ENCODE measurements at regions not wholly inside any gene's neighbourhood (a gene's known extent, or its start where the extent isn't known, plus 50 kb on each side); places are given as distances from the start of the nearest gene placed in this dataset.

GRCh38 chr5:118552146-118552545 is 436.2 kb downstream of the DTWD2 start:
- H4K20me1 ChIP-seq (replicated peaks; ENCODE audit: insufficient read depth), result no peaks in the 10 kb centered on the region
- no peak overlapping the region for H3K4me3 ChIP-seq
- Mint-ChIP-seq H3K9me3 (no peaks in the 10 kb centered on the region), H3K27ac (no peak overlapping the region), H3K27me3 (ENCODE audit: insufficient read depth, low read depth, poor library complexity) (no peaks in the 10 kb centered on the region), H3K36me3 (ENCODE audit: low read depth) (no peaks in the 10 kb centered on the region), H3K4me1 (peaks cover 15% of the 10 kb centered on the region), H3K4me3 (no peak overlapping the region)
- H3F3A ChIP-seq (replicated peaks; ENCODE audit: low read depth), result no peaks in the 10 kb centered on the region
- no peaks in the 10 kb centered on the region for H3K9me2 ChIP-seq (ENCODE audit: insufficient read depth)
- H3K27ac ChIP-seq (ENCODE audit: low read depth), result no peak overlapping the region
- no peaks in the 10 kb centered on the region for H3K79me2 ChIP-seq (replicated peaks; ENCODE audit: insufficient read depth)
- no peak for TF ChIP-seq POLR2AphosphoS5 (IDR thresholded peaks at IDR 0.05; ENCODE audit: low read depth)
- no peak for TF ChIP-seq STAT1 (IDR thresholded peaks at IDR 0.05; ENCODE audit: unreplicated experiment)
- no peak for TF ChIP-seq ZNF331 (CRISPR knock-in tag; IDR thresholded peaks at IDR 0.05; ENCODE audit: low read depth)
- TF ChIP-seq EZH2phosphoT487 (IDR thresholded peaks at IDR 0.05; ENCODE audit: unreplicated experiment), result no peak
- no peak for TF ChIP-seq ZNF462 (CRISPR knock-in tag; IDR thresholded peaks at IDR 0.05)
- no peak for TF ChIP-seq CTCF (conservative IDR thresholded peaks at IDR 0.05; ENCODE audit: low read depth in 2 of 2)
- TF ChIP-seq ETS1 (IDR thresholded peaks at IDR 0.05), result no peak
- TF ChIP-seq NANOG (IDR thresholded peaks at IDR 0.05; ENCODE audit: borderline replicate concordance), result no peak
- no peak for TF ChIP-seq JUNB (IDR thresholded peaks at IDR 0.05; ENCODE audit: unreplicated experiment)
- no peak for DNase-seq (ENCODE audit: low spot score)
- H3K36me3 ChIP-seq (ENCODE audit: insufficient read depth), result no peaks in the 10 kb centered on the region
- H2AFZ ChIP-seq, result no peak overlapping the region
- no peak overlapping the region for H3K4me2 ChIP-seq
- no peak for ATAC-seq
- H3K27me3 ChIP-seq (ENCODE audit: insufficient read depth), result no peaks in the 10 kb centered on the region
- 0 out of 2 replicates have a peak, but pooled peaks cover 5% of the 10 kb centered on the region for H3K4me1 ChIP-seq (ENCODE audit: insufficient read depth)

Measured in GM23338 (cell line).